HL-60 (cell line): ENCODE measurements at regions not wholly inside any gene's neighbourhood (a gene's known extent, or its start where the extent isn't known, plus 50 kb on each side); places are given as distances from the start of the nearest gene placed in this dataset.

Source experiments
- DNase-seq, 2 experiments: peaks; one replicate each; pipeline ENCODE4 v3.0.0-alpha.2; 2010 to 2020; ENCODE audit warnings: low read depth in 1 of 2, low spot score in 1 of 2
- H3K27ac ChIP-seq: fragments of 250-450 bp; sonication (Bioruptor Pico); replicated peaks from 2 replicates; pipeline ENCODE4 v1.5.1; 2020; ENCODE audit warnings: mild to moderate bottlenecking, moderate library complexity
- H3K27me3 ChIP-seq: fragments of 250-450 bp; sonication (Bioruptor Pico); 2 replicates; pipeline ENCODE4 v1.5.1; 2021; ENCODE audit warnings: mild to moderate bottlenecking, moderate library complexity; ENCODE audit not compliant: insufficient read depth, poor library complexity, severe bottlenecking
- H3K4me3 ChIP-seq: replicated peaks from 2 replicates; pipeline ENCODE4 v1.5.1; 2011; ENCODE audit warnings: mild to moderate bottlenecking, control low read depth, low read length; ENCODE audit not compliant: insufficient read depth
- CTCF ChIP-seq: IDR thresholded peaks from one replicate; pipeline ENCODE4 v1.5.1; 2011; ENCODE audit warnings: low read length, control low read depth, inconsistent platforms; ENCODE audit not compliant: insufficient read depth
- GABPA ChIP-seq: IDR thresholded peaks from 2 replicates; pipeline ENCODE4 v1.6.1; 2012; ENCODE audit warnings: low read depth
- POLR2AphosphoS5 ChIP-seq: IDR thresholded peaks from 2 replicates; pipeline ENCODE4 v1.6.1; 2012; ENCODE audit warnings: low read depth
- REST ChIP-seq: IDR thresholded peaks from 2 replicates; pipeline ENCODE4 v1.6.1; 2012; ENCODE audit warnings: low read depth; ENCODE audit not compliant: insufficient replicate concordance
- SPI1 ChIP-seq: IDR thresholded peaks from 2 replicates; pipeline ENCODE4 v1.6.1; 2012; ENCODE audit warnings: low read depth, mild to moderate bottlenecking, borderline replicate concordance

GRCh38 chr20:11347738-11348137 is 570.0 kb upstream of the BTBD3 start:
- H3K27ac ChIP-seq = no peak overlapping the region
- no peak overlapping the region for H3K4me3 ChIP-seq
- H3K27me3 ChIP-seq = no peaks in the 10 kb centered on the region
- DNase-seq = no peak
- TF ChIP-seq REST (no peak), SPI1 (no peak), POLR2AphosphoS5 (no peak), CTCF (no peak), GABPA (no peak)

GRCh38 chr20:11350126-11351005 is 567.3 kb upstream of the BTBD3 start:
- H3K27me3 ChIP-seq = no peaks in the 10 kb centered on the region
- TF ChIP-seq SPI1 = no peak
- no peak overlapping the region for H3K4me3 ChIP-seq
- peak; percentile 12 to 15 for DNase-seq
- no peak overlapping the region for H3K27ac ChIP-seq

GRCh38 chr20:11352041-11352440 is 565.7 kb upstream of the BTBD3 start:
- no peak overlapping the region for H3K27ac ChIP-seq
- no peak for DNase-seq
- H3K4me3 ChIP-seq = no peak overlapping the region
- H3K27me3 ChIP-seq = no peaks in the 10 kb centered on the region
- TF ChIP-seq POLR2AphosphoS5 = no peak
- TF ChIP-seq REST = no peak
- TF ChIP-seq GABPA = no peak
- TF ChIP-seq CTCF = no peak
- TF ChIP-seq SPI1 = no peak

- DNase-seq = no peak
- TF ChIP-seq CTCF = no peak
- no peak for TF ChIP-seq REST
- TF ChIP-seq GABPA = no peak
- Histone ChIP-seq H3K27ac (no peak overlapping the region), H3K4me3 (no peak overlapping the region), H3K27me3 (no peaks in the 10 kb centered on the region)
Measured at GRCh38 chr20:11354846-11355245, 562.8 kb upstream of the BTBD3 start.
